GM12878 (cell line): ENCODE measurements at regions not wholly inside any gene's neighbourhood (a gene's known extent, or its start where the extent isn't known, plus 50 kb on each side); places are given as distances from the start of the nearest gene placed in this dataset.

Source experiments
- CEBPB ChIP-seq, 2 experiments: fragments of 150-350 bp in 1 of 2; IDR thresholded peaks; 2 replicates each; pipeline ENCODE4 v1.6.1; 2012 to 2014; ENCODE audit warnings: low read depth in 2 of 2, low read length in 2 of 2, borderline replicate concordance in 1 of 2, inconsistent platforms in 1 of 2
- CREB1 ChIP-seq: IDR thresholded peaks from 2 replicates; pipeline ENCODE4 v1.6.1; 2012; ENCODE audit warnings: low read depth, mild to moderate bottlenecking, inconsistent platforms
- CTCF ChIP-seq, 3 experiments: IDR thresholded peaks in 2 of 3; conservative IDR thresholded peaks in 1 of 3; 2 replicates each; pipeline ENCODE4 v1.5.1; 2011; ENCODE audit warnings: low read depth in 3 of 3, low read length in 3 of 3, mild to moderate bottlenecking in 3 of 3, control low read depth in 2 of 3, moderate library complexity in 2 of 3, inconsistent platforms in 1 of 3, mixed read lengths in 1 of 3; ENCODE audit not compliant: control insufficient read depth in 2 of 3, insufficient read depth in 1 of 3; ENCODE audit errors: extremely low read depth in 1 of 3
- MAX ChIP-seq: IDR thresholded peaks from 2 replicates; pipeline ENCODE4 v1.6.1; 2012; ENCODE audit warnings: low read depth, low read length, improper control_type of control experiment
- MYC ChIP-seq: IDR thresholded peaks from 2 replicates; pipeline ENCODE4 v1.6.1; 2011; ENCODE audit warnings: mild to moderate bottlenecking, low read length, moderate library complexity, inconsistent platforms; ENCODE audit not compliant: insufficient read depth, insufficient replicate concordance, insufficient read length, severe bottlenecking
- NRF1 ChIP-seq: conservative IDR thresholded peaks from 2 replicates; pipeline ENCODE4 v1.6.1; 2011; ENCODE audit warnings: mild to moderate bottlenecking, low read depth, low read length, improper control_type of control experiment
- POLR2AphosphoS5 ChIP-seq: IDR thresholded peaks from 2 replicates; pipeline ENCODE4 v1.6.1; 2011; ENCODE audit warnings: mild to moderate bottlenecking, low read length, inconsistent platforms
- RAD21 ChIP-seq: IDR thresholded peaks from 2 replicates; pipeline ENCODE4 v1.6.1; 2011; ENCODE audit warnings: mild to moderate bottlenecking, low read depth, low read length, moderate library complexity; ENCODE audit not compliant: insufficient read depth
- RAD51 ChIP-seq: fragments of 450-650 bp; IDR thresholded peaks from 2 replicates; pipeline ENCODE4 v1.6.1; 2016; ENCODE audit warnings: moderate library complexity, mild to moderate bottlenecking, inconsistent platforms
- ZNF622 ChIP-seq: fragments of 450-650 bp; IDR thresholded peaks from 2 replicates; pipeline ENCODE4 v1.6.1; 2017; ENCODE audit warnings: mild to moderate bottlenecking, inconsistent platforms

GRCh38 chr2:157990173-157990572, 111.5 kb upstream of the UPP2 start:
- no peak for TF ChIP-seq NRF1
- TF ChIP-seq RAD51, result no peak
- no peak for TF ChIP-seq ZNF622
- TF ChIP-seq MAX, result no peak
- no peak for TF ChIP-seq CTCF (IDR thresholded peaks at IDR 0.05 in 2 of 3, conservative IDR thresholded peaks at IDR 0.05 in 1 of 3; ENCODE audit: control insufficient read depth in 2 of 3, extremely low read depth in 1 of 3, insufficient read depth in 1 of 3, low read depth in 3 of 3, low read length in 3 of 3)
- no peak for TF ChIP-seq CEBPB (IDR thresholded peaks at IDR 0.05; ENCODE audit: borderline replicate concordance in 1 of 2, low read depth in 2 of 2, low read length in 2 of 2)
- TF ChIP-seq MYC, result no peak
- TF ChIP-seq POLR2AphosphoS5, result no peak
- no peak for TF ChIP-seq RAD21
- no peak for TF ChIP-seq CREB1
